HG03196 (cell line): ENCODE measurements at regions not wholly inside any gene's neighbourhood (a gene's known extent, or its start where the extent isn't known, plus 50 kb on each side); places are given as distances from the start of the nearest gene placed in this dataset.
"Not testable (repeated sequence)": the region's sequence is repeated elsewhere in the genome, so short reads cannot be mapped to it uniquely, and the experiment has no call there.

Source experiments
- ATAC-seq: cut with Tn5 transposase; IDR thresholded peaks from one replicate; pipeline ENCODE4 v1.9.1; 2021; ENCODE audit not compliant: unreplicated experiment

DNA sequence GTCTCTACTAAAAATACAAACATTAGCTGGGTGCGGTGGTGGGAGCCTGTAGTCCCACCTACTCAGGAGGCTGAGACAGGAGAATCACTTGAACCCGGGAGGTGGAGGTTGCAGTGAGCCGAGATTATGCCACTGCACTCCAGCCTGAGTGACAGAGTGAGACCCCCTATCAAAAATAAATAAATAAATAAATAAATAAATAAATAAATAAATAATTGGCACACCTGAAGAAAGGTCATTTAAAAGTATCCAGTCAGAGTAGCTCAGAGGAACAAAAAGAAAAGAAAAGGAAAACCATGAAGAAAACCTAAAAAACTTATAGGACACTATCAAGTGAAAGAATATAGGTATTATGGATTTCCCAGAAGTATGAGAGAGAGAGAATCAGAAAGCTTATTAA, 330.1 kb upstream of the AR start:
- ATAC-seq = not testable (repeated sequence)

- no peak for ATAC-seq
Observed at GRCh38 chrX:67207912-67208311, 335.9 kb upstream of the AR start.

DNA sequence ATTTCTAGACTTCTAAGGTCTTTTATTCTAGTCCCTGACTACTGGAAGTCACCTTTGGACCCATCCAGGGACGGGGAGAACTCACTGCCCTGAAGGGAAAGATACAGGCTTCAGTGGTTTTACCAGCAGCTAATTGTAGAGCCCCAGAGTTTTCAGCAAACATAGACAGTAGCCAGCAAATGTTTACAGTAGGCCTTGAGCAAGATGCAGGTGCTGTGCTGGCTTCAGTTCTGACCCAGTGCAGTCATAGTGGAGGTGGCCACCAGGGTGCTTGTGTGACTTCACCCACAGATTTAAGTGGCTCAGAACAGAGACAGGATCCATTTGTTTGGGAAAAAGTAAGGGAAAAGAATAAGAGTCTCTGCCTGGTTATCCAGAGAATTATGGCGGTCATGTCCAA, 384.4 kb upstream of the AR start:
- ATAC-seq = no peak

- ATAC-seq = no peak
Observed at GRCh38 chrX:67114635-67115034, 429.2 kb upstream of the AR start.

GRCh38 chrX:67105758-67106116, 438.1 kb upstream of the AR start:
- ATAC-seq = no peak

DNA sequence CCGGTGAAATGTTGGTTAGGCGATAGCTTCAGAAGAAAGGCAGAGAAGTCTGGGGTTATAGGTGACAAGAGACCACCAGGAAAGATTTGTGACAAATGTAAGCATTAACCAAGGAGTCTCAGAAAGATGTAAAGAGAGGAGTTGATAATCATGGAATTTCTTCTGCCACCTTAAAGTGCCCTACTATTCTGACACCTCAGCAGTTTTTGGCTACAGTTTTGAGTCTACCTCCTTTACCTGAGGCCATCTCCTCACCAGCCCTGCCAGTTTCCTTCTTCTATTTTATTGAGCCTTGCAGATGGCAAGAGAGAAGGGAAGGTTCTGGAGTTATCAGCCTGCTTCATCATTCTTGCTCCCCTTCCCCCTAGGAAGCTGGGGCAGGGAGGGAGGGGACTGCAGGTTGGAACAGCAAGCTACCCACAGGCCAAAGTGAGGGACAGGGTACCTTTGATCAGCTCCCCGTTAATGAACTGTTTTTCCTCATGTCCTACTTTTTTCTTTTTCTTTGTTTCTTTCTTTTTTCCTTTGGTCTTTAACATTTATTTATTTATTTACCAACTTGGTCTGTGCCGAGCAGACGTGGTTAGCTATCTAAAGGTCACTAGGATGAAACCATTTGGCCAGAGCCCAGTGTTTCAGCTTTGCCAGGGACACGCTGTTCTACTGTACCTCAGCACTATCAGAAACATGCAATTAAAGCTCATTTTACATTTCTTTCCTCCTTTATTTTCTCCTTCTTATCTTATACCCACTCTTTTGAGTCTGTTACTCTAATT, 438.7 kb upstream of the AR start:
- ATAC-seq = no peak

- no peak for ATAC-seq
Observed at GRCh38 chrX:67100031-67100884, 443.6 kb upstream of the AR start.

- no peak for ATAC-seq
Observed at GRCh38 chrX:67094061-67094460, 449.8 kb upstream of the AR start.

- no peak for ATAC-seq
Observed at GRCh38 chrX:67050760-67051159, 411.9 kb upstream of the EDA2R start.

DNA sequence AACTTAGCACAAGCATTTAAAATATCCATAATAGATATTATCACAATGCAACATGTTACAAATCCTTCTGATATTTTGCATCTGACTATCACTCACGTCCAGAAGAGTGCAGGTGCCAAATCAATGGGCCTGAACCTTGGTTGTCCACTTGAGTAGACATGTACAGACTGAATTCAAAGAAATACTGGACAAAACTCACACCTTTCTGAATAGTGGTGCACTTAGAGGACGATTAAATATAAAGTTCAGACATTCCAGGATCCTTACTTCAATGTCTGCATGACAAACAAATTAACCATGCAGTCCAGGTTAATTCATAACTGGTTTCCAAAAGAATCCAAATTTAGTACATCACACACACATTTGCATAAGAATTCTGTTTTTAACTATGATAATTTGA, 406.0 kb upstream of the EDA2R start:
- ATAC-seq = no peak

DNA sequence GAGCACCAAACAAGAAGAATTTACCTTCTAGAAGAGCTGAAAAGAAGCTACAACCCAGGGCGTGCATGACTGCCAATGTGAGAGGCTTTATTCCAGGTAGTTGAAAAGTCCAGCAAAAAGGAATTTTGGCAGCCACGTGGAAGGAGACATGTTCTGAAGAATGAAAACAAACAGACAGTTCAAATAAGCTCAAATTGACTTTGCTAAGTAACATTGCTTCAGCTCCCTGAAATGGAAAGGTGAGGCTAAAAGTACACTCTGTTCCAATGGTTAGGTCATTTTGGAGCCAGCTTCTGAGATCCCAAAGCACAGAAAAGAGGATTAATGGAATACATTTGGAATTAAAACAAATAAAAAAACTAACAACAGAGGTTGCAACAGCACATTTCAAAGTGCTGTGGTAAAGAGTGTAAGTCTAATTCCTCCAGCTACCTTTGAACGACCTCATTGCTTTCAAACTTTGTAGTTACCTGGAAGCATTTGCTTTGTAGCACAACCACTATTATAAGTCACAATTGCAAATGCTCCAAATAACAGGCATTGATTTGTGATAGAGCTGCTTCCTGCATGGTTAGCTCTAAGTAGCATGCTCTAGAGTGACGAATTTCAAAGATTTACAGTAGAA, 405.3 kb upstream of the EDA2R start:
- no peak for ATAC-seq

DNA sequence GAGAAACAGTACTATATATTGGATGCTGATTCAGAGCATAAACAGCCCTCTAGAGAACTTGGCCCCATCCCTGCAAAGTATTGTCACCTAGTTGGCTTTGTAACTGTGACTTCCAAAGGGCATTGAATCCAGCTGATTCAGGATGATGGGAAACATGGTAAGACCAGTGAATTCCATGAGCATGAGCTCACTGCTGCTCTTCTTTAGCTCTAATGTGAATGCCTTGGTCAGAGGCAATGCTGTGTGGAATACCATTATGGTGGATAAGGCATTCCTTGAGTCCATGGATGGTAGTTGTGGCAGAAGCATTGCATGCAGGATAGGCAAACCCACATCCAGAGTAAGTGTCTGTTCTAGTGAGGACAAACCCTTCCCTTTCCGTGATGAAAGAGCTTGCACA, 365.6 kb upstream of the EDA2R start:
- no peak for ATAC-seq

GRCh38 chrX:66994729-66995128, 355.9 kb upstream of the EDA2R start:
- ATAC-seq = no peak

DNA sequence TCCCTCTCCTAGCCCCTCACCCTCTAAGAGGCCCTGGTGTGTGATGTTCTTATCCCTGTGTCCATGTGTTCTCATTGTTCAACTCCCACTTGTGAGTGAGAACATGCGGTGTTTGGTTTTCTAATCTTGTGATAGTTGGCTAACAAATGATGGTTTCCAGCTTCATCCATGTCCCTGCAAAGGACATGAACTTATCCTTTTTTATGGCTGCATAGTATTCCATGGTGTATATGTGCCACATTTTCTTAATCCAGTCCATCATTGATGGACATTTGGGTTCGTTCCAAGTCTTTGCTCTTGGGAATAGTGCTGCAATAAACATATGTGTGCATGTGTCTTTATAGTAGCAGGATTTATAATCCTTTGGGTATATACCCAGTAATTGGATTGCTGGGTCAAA, 353.2 kb upstream of the EDA2R start:
- ATAC-seq = not testable (repeated sequence)

GRCh38 chrX:66988331-66988730, 349.5 kb upstream of the EDA2R start:
- ATAC-seq = no peak

DNA sequence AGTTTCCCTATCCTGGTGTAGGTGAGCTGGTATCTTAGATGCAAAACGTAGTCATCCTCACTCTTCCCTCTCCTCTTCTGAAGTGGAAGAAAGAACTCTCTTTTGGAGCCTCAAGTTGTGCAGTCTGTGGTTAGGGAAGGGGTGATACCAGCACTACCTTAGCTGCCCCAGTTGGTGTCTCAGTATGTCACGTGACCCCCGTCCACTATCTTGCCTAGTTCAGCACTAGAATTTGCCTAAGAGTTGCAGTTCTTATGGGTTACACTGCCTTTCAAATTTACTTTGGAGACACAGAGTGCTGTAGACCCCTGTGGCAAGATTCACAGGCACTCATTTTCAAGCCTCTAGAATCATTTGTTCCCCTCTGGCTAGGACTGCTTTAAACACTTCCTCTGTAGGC, 322.8 kb upstream of the EDA2R start:
- no peak for ATAC-seq

DNA sequence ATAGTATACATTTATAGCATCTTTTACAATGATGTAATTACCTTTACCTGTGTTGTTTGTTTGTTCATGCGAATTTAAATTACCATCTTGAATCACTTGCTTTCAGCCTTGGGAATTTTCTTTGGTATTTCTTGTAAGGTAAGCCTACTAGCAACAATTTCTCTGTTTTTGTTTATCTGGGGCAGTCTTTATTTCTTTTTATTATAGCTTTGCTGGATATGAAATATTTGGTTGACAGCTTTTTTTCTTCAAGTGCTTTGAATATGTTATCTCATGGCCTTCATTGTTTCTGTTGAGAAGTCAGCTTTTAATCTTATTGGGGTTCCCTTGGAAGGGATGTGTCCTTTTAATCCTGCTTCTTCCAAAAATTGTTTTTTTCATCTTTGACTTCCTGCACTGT, 292.8 kb upstream of the EDA2R start:
- ATAC-seq = no peak

DNA sequence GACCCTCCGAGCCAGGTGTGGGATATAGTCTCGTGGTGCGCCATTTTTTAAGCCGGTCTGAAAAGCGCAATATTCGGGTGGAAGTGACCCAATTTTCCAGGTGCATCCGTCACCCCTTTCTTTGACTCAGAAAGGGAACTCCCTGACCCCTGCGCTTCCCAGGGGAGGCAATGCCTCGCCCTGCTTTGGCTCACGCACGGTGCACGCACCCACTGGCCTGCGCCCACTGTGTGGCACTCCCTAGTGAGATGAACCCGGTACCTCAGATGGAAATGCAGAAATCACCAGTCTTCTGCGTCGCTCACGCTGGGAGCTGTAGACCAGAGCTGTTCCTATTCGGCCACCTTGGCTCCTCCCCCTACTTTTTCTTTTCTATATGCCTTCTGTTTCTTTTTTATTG, 291.6 kb upstream of the EDA2R start:
- ATAC-seq = not testable (repeated sequence)

- ATAC-seq = no peak
Observed at GRCh38 chrX:66920296-66920695, 281.4 kb upstream of the EDA2R start.

GRCh38 chrX:66919280-66919832, 280.5 kb upstream of the EDA2R start:
- no peak for ATAC-seq

GRCh38 chrX:66918511-66918910, 279.6 kb upstream of the EDA2R start:
- ATAC-seq = no peak

DNA sequence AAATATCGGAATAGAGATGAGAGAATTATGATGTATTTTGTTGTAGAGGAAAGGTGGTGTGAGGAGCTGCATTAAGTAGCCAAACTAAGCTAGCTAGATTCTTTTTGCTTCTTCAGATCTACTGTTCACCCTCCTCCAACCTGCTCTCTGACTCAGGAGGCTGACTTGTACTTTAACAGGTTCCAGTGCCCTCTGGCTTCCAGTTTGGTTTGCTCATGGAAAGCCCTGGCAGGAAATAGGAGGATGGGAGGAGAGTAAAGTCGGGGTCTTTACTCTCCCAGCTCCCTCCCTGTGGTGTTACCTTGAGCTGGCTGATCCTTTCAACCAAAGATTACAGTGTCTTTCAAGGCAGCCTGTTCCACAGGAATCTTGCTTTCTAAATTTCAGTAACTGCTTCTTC, 277.0 kb upstream of the EDA2R start:
- no peak for ATAC-seq
